ENCODE measurements at regions not wholly inside any gene's neighbourhood (a gene's known extent, or its start where the extent isn't known, plus 50 kb on each side); places are given as distances from the start of the nearest gene placed in this dataset.

GRCh38 chr2:190809139-190809764, 71.4 kb upstream of the GLS start:
- Histone ChIP-seq H3K4me3 (no peak overlapping the region), H3K27me3 (no peaks in the 10 kb centered on the region), H3K4me1 (peaks cover 0 to 4% (median 0%) of the 10 kb centered on the region in 12 donors), H3K27ac (no peak overlapping the region), H3K9me3 (no peaks in the 10 kb centered on the region), H3K36me3 (no peaks in the 10 kb centered on the region)
- DNase-seq (no peak), ATAC-seq (no peak)
- WGBS, 4 donors: 90 to 96% (median 91%) methylated on average over 5 of the region's 5 CpGs
- intact Hi-C loops (cut with DNase I): loop anchor here in 8 of 10 donors (5.0 to 10.0 kb wide), 7 partner anchors 284 to 724 kb away; no protein-coding TSS in a partner anchor
- TF ChIP-seq CTCF (IDR thresholded peaks at IDR 0.05) (no peak), POLR2A (IDR thresholded peaks at IDR 0.05) (no peak)

- WGBS, 4 donors: 70 to 81% (median 71%) methylated on average over 4 of the region's 4 CpGs
- H3K4me1 ChIP-seq: peaks cover 0 to 4% (median 0%) of the 10 kb centered on the region in 12 donors
Observed at GRCh38 chr2:190809876-190810525, 70.6 kb upstream of the GLS start.

GRCh38 chr2:190810981-190811587, 69.5 kb upstream of the GLS start:
- Histone ChIP-seq H3K4me1 (peaks cover 0 to 4% (median 0%) of the 10 kb centered on the region in 12 donors), H3K27ac (no peak overlapping the region), H3K4me3 (no peak overlapping the region), H3K36me3 (no peaks in the 10 kb centered on the region), H3K27me3 (no peaks in the 10 kb centered on the region), H3K9me3 (no peaks in the 10 kb centered on the region)
- intact Hi-C loops (cut with DNase I): no loop called here
- no peak for TF ChIP-seq CTCF (IDR thresholded peaks at IDR 0.05)
- no peak for TF ChIP-seq POLR2A (IDR thresholded peaks at IDR 0.05)
- ATAC-seq (no peak), DNase-seq (no peak)
- WGBS, 4 donors: 86 to 93% (median 90%) methylated on average over 5 of the region's 5 CpGs

More at GRCh38 chr2:190809876-190810525, 70.6 kb upstream of the GLS start:
- no peak for ATAC-seq
- TF ChIP-seq POLR2A (IDR thresholded peaks at IDR 0.05): no peak
- TF ChIP-seq CTCF (IDR thresholded peaks at IDR 0.05): no peak
- Histone ChIP-seq H3K9me3 (no peaks in the 10 kb centered on the region), H3K36me3 (no peaks in the 10 kb centered on the region), H3K4me3 (no peak overlapping the region), H3K27ac (no peak overlapping the region), H3K27me3 (no peaks in the 10 kb centered on the region)
- no peak for DNase-seq
- intact Hi-C loops (cut with DNase I): loop anchor here in 8 of 10 donors (5.0 to 10.0 kb wide), 7 partner anchors 285 to 725 kb away; no protein-coding TSS in a partner anchor

GRCh38 chr2:190811811-190812210, 68.8 kb upstream of the GLS start:
- TF ChIP-seq CTCF (IDR thresholded peaks at IDR 0.05): no peak
- TF ChIP-seq POLR2A (IDR thresholded peaks at IDR 0.05): no peak
- Histone ChIP-seq H3K36me3 (no peaks in the 10 kb centered on the region), H3K27ac (no peak overlapping the region), H3K4me1 (peaks cover 0 to 4% (median 0%) of the 10 kb centered on the region in 12 donors), H3K9me3 (no peaks in the 10 kb centered on the region), H3K4me3 (no peak overlapping the region), H3K27me3 (no peaks in the 10 kb centered on the region)
- intact Hi-C loops (cut with DNase I): no loop called here
- ATAC-seq (no peak), DNase-seq (no peak)
